ENCODE measurements at regions not wholly inside any gene's neighbourhood (a gene's known extent, or its start where the extent isn't known, plus 50 kb on each side); places are given as distances from the start of the nearest gene placed in this dataset.

GRCh38 chr5:124404796-124405195 is 341.6 kb downstream of the ZNF608 start:
- TF ChIP-seq CTCF (conservative IDR thresholded peaks at IDR 0.05; ENCODE audit: low read depth, low read length) (no peak), EZH2 (IDR thresholded peaks at IDR 0.05; ENCODE audit: borderline replicate concordance, low read depth, low read length, poor library complexity, severe bottlenecking) (no peak)
